ENCODE measurements at regions not wholly inside any gene's neighbourhood (a gene's known extent, or its start where the extent isn't known, plus 50 kb on each side); places are given as distances from the start of the nearest gene placed in this dataset. TPM values are rescaled to one million over a fixed set of nuclear protein-coding genes. Genes with fewer than 3 reads are reported as not detected.

Small RNA genes in the stretch of these regions (small RNA-seq; reads per million reads assigned to genes)
- gene RN7SL484P (ENCODE audit: insufficient read length, low read depth), result not detected

All from CD14-positive monocyte (primary cell).